Forelimb muscle (tissue), 1 donor: ENCODE measurements at regions not wholly inside any gene's neighbourhood (a gene's known extent, or its start where the extent isn't known, plus 50 kb on each side); places are given as distances from the start of the nearest gene placed in this dataset.
"Not testable (repeated sequence)": the region's sequence is repeated elsewhere in the genome, so short reads cannot be mapped to it uniquely, and the experiment has no call there.

Source experiments
- DNase-seq: peaks from one replicate; pipeline ENCODE4 v3.0.0-alpha.2; 2013; ENCODE audit warnings: low read depth

DNA sequence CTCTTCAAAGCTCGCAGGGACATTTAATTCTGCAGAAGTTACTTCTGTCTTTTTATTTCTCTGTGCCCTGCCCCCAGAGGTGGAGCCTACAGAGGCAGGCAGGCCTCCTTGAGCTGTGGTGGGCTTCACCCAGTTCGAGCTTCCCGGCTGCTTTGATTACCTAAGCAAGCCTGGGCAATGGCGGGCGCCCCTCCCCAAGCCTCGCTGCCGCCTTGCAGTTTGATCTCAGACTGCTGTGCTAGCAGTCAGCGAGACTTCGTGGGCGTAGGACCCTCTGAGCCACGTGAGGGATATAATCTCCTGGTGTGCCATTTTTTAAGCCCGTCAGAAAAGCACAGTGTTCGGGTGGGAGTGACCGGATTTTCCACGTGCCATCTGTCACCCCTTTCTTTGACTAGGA lies 1322.9 kb upstream of the ACO1 start:
- DNase-seq = not testable (repeated sequence)

DNA sequence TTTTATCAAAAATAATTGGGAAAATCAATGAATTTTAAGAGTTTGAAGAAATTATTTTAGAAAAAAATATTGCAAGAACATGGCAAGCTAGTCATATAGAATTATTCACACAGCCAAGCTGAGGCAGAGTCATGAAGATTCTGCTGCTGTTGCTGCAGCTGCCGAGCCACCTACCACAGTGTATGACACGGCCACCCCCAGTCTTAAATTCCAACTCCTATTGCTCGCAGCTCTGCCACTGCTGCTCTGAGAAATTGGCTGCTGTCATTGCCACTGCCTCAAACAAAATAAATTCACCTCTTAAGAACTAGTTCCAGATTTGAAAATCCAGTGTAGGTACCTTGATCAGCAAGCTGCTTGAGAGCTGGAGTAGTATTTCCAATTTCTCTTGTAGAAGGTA lies 1318.8 kb upstream of the ACO1 start:
- DNase-seq = no peak

DNA sequence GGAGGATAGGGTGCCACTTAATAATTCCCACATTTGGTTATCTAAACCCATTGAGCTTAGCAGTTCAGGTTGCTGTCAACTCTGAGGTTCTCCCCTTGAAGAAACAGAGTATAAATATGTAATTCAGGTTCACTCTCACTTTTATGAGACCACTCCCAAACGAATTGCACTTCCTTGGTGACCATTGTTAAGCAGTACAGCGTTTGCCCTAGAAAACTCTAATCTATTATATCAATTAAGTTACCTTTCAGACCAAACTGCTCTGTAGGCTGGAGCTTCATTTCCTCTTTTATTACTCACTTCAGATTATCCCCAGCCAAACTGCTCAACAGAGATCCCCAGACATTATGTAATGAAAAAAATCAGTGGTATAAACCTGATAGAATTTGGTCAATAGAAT lies 1317.0 kb upstream of the ACO1 start:
- DNase-seq = no peak

DNA sequence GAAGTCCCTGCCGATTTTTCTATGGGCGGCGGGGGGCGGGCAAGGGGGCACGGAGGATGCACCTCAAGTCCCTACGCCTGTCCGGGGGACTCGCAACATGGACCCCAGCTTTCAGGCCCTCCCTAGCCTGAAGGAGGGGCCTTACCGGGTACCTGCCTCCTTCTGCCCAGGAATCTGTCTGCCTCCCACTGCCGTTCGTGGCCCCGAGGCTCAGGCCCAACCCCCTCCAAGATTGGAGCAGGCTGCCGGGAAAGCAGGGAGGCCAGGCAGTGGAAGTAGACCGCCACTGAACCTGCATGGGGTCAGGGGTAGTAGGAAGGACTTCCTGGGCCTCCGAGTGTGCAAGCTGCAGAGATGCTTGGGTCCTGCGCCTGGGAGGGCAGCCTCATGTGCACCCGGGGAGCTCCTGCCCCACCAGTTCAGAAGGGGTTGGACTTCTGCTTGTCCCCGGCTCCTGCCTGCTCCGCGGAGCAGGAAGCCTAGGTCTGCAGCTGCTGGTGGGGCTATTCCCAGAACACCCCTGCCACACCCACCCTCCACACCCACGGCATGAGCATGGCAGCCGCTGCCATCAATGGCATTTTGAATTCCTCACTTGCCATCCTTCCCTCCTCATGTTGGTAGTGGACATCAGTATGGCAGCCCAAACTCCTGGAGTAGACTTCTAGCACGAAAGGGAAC lies 1312.7 kb upstream of the ACO1 start:
- DNase-seq = no peak

DNA sequence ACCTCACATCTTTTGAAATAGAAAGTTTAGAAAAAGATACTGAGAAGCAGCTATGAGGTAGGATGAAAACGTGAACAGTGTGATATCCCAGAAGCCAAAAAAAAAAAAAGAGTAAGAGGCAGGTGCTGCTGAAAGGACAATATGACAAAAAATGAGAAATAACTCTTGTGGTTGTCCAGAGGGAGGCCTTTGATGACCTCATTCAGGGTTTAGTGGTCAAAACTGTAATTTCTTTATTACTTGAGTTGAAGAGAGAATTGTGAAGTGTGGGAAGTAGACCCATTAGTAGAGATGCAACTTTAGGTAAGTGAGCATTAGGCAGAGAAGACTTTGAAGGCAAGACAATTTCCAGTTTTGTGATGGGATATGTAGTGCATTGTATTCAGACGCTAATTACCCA lies 1306.3 kb upstream of the ACO1 start:
- no peak for DNase-seq

DNA sequence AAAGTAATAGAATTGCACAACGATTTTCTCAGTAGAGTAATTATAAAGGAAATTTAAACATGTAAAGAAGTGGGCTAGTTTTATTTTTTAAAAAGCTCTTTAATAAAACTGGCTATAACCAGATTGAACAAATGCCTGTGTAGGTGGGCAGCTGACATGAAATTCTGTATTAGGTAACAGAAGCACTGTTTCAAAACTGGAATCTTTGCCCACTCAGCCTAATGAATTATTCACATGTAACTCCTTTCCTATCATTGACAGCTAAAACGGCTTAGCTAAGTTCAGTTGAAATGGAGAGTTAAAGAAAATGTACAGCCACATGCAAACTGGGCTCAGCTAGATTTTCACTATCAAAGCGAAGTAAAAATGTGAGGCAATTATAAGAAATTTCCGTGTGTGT lies 1300.1 kb upstream of the ACO1 start:
- DNase-seq = no peak

DNA sequence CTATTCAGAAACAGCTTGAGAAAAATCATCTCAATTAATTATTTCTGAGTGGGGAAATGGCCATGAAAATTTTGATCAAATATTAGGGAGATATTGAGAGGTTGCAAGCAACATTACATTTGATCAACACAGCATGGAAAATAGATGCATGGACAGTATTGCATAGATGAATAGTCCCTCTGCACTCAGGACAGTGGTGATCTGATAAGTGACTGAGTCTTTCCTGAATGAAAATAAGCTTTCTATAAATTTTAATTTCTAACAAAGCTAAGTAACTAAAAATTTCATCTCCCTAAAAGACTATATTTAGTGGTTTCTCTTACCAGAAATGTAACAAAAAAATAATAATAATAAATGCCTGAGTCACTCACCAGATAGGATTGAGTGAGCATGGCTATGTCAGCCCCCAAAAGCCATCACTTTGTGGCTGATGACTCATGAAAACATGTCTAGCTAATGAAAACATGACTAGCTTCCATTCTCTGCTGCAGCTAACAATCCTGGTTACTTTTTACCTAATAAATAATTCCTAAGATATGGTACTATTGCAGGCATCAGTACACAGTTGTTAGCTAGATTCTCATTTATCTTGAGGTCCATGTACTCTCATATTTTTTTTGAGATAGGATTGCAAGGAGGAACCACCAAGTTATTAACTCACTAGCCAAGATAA lies 1294.8 kb upstream of the ACO1 start:
- no peak for DNase-seq

DNA sequence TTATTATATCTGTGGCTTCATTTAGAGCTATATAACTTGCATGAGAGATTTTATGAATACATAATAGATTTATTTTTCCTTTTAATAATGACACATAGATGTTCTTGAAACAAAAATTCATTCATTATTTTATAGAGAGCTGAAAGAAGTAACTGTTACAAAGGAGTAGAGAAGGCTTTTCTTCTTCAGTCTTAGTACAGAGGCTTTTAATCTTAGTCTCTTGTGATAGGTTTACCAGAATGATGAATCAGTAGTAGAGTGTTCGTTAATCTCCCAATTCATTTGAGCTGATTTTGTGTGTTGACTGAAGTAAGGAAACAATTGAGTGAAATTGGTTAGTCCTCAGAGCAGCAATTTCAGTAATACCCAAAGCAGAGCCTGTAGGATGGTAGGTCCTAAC lies 1284.1 kb upstream of the ACO1 start:
- no peak for DNase-seq

DNA sequence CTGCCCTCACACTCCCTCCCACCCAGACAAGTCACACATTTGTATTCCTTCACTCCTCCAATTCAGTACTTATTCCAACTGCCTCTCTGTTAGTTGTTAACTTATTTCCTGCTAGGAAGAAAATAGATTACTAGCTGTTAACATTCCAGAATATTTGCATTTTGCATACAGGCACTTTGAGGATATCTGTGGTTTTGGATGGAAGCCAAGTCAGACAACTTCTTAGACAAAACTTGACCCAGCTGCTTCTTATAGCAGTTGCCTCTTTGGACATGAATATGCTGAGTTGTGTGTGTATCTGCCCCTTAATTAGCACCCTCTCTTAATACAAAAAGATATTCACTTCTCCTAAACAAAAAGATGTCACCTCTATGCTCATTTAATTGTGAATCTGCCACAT lies 1280.6 kb upstream of the ACO1 start:
- no peak for DNase-seq

DNA sequence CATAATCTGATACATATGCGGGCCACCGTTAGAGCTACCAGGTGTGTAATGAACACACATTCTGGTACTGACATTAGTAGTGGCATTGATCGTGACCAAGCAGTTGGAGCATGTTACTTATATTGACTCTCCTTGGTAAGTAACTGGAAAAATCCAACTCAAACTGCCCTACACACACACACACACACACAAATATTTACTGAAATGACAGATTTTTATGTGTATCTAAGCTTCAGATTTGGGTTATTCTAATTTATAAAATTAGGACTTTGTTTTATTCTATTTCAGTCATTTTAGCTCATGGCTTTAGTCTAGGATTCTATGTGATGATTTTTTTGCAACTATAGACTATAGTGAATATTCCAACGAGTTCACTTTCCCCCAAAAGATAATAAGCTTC lies 1280.2 kb upstream of the ACO1 start:
- no peak for DNase-seq

DNA sequence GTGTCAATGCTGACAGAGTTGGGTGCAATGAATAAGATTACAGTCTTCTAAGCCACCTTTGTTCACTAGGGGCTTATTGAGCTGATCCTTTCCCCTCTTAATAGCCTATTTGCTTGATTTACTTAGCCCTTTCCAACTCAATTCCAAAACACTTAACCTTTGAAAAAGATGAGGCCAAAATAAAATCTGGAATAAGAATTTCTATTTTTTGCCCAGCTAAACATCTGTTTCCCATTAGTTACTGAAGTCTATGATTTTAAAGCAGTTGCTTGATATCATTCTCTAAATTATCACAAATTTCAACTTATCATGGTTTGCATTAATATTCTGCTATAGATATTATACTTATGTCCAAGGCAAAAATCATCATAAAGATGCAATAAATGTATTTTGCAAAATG lies 1272.0 kb upstream of the ACO1 start:
- DNase-seq = peak; percentile 11

DNA sequence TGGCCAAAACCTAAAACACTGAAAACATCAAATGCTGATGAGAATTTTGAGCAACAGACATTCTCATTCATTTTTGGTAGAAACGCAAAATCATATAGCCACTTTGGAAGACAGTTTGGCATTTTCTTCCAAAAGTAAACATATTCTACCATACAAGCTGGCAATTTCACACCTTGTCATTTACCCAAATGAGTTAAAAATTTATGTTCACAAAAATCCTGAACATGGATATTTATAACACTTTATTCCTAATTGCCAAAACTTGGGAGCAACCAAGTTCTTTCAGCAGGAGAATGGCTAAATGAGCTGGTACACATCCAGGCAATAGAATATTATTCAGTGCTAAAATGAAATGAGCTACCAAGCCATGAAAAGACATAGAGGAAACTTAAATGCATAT lies 1270.1 kb upstream of the ACO1 start:
- DNase-seq = no peak

DNA sequence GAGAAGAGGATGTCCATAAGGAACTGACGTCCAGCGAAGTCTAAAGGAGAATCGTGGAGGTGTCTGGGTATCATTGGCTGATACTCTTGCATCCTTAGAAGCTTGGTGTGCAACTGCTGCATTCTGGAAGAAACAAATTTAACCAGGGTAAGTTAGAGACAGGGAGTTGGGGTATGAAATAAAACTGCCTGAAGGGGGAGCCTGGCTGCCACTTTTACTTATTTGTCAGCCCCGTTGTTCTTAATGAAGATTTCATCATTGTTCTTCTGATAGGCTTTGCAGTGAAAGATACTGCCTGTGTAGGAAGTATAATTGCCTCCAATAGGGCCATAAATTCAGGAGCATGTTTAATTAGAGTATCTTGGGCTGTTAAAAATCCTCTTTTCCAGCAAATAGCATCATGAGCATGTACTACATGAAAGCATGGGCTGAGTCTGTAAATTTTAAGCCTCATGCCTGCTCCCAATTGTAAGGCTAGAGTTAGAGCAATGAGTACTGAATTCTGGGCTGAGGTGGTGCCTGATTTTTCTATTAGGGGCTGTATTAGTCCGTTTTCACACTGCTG lies 1264.5 kb upstream of the ACO1 start:
- no peak for DNase-seq

DNA sequence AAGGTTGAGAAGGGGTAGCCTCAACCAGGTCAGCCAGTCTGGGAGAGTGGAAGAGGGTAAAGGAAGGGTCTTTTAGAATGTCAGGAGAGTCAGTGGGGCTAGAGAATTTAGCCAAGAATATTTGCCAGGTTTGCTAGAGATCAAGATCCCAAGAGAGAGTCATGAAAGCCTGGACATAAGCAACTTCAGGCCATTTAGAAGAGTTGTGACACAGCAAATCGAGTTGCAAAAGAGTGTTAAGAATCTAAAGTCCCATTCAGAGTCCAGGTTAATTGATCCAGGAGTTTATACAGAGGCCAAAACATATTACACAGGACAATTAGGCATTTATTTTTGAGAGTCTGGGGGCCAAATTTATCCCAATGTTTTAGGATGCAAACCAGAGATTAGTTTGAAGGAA lies 1260.1 kb upstream of the ACO1 start:
- DNase-seq = no peak

DNA sequence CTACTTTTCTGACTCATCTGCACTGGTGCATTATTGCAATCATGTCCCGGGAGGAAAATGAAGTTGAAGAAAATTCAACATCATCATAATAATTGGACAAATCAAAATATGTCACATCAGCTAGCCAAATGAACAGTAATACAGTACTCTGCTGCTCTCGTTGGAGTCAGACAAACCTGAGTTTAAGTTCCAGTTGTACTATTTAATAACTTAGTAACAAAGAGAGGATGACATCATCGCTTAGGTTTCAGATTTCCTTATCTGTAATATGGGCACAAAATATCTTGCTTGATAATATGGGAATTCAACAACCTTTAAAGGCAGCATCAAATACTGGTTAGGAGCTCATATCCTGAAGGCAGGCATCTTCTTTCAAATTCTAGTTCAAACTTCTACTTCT lies 1248.9 kb upstream of the ACO1 start:
- DNase-seq = no peak

DNA sequence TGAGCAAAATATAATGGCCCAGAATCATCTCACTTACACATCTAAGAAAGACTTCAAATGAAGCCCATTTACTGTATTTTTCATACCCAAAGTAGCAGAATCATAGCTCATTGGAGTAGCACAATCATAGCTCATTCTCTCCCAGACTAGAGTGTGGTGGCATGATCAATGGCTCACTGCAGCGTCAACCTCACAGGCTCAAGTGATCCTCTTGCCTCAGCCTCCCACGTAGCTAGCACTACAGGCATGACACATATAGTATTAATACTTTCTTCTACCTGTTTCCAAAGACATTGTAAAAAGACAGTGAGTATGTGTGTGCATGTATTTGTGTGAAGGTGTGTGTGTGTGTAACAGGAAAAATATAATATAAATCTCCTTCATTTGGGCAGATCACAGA lies 1247.9 kb upstream of the ACO1 start:
- no peak for DNase-seq

DNA sequence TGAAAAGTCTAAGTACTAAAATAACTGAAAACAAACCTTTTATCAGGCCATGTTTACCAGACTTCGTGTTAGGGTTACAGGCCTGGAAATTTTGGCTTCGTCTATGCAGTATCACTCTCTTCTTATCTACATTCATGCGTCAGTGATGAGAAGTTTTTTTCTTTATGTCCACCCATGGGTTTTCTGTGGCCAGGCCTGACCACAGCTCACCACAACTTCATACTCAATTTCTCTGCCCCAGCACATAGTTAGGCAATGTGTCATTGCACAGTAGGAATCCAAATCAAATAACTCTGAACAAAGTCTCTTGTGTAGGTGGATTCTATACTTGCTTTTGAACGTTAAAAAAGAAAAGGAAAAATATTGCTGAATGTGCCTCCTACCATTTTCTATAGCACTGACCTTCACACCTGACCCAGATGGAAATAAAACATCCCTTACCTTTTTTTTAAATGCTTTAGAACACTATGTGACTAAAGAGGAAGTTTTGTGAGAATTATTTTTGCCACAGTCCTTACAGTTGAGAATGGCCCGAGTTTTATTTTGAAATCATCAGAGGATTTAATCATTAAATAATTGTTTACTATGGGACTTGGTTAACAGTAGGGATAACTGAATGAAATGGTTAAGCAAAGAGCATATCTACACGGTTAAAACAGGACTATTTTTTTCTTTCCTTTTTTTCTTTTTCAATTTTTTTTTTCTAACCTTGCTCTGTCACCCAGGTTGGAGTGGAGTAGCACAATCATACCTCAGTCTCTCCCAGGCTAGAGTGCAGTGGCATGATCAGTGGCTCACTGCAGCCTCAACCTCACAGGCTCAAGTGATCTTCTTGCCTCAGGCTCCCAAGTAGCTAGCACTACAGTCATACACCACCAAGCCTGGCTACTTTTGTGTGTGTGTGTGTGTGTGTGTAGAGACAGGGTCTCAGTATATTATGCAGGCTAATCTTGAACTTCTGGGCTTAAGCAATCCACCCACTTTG lies 1247.0 kb upstream of the ACO1 start:
- no peak for DNase-seq

DNA sequence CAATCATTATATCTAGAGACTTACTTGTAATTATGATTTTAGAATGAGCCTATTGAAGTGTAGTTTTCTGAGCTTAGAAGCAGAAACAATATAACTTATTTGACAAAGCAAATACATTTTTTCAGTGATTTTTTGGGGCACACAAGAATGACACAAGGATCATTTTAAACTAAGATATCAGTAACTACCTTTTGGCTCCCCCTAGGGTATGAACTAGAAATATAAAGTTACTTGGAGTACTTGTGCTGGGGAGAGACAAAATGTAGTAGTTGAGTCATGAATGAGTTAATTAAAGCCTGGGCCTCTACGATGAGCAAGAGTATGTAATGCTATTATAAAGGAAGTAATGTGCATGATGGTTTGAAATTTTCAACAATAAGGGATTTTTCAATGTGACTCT lies 1244.1 kb upstream of the ACO1 start:
- no peak for DNase-seq

DNA sequence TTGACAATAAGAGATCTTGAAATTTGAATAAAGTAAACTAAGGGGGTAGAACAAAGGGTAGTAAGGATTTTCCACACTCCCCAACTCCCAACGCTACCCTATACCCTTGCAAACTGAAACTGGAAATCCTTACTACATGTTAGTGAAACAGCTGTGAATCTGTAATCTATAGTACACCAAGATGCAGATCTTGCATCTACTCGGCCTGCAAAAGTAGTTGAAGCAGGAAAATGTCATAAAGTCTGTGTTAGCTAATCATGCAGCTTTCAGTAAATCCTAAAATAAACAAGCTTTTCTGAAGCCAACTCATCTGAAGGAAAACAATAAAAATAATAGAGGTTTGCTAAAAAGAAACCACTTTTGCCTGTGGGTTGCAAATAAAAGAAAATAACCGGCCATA lies 1242.0 kb upstream of the ACO1 start:
- DNase-seq = no peak

DNA sequence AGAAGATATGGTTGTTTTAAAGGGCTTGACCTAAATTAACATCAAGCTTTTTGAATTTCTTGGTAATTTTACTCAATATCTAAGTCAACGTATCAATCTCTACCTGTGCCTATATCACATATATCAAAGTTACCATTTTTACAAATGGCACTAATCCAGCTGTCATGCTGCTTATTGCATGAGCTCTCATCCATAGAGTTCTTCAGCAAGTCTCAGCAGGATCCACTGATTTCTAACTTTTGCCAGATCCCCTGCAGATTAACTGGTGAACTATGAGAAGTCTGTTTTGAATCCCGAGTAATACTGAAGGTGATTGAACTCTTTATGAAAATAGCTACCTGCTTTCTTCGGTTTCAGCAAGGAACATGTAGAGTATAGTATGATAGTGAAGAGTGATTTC lies 1239.8 kb upstream of the ACO1 start:
- no peak for DNase-seq

DNA sequence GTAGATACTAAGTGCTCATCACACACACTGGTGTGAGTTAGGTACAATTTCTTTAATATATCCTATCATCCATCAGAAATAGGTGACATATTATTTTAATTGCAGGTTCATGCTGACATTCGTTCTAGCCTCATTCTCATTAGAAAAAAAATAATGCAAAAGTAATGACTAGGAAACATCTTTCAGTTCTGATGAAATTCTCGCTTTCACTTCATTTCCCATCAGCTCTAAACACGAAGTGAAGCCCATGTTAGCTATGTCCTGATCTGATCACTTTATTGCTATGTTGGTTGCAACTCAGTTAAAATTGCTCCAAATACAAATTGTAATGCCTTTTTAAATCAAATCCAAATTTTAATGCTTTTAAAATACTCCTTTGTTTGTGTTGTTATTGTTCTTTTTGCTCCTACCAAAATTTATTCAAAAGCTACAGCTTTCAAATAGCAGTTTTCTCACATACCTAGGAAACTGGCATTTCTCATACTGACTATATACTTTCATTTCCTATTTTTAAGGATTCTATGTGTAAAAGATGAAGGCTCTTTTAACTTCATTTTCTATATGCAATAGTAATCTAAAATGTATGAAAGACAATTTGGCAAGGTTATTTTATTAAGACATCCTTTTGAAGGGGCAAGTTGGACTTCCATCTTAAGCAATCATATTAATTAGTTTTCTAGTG lies 1237.8 kb upstream of the ACO1 start:
- no peak for DNase-seq
